Activated T-cell treated with anti-CD3 and anti-CD28 coated beads, Interleukin-2, amount 50 U/mL, for 48 hours (primary cell): ENCODE measurements at regions not wholly inside any gene's neighbourhood (a gene's known extent, or its start where the extent isn't known, plus 50 kb on each side); places are given as distances from the start of the nearest gene placed in this dataset.

ENCODE experiments used
- DNase-seq, 2 experiments: peaks; one replicate each; pipeline ENCODE4 v3.0.0-alpha.2; 2020

DNA sequence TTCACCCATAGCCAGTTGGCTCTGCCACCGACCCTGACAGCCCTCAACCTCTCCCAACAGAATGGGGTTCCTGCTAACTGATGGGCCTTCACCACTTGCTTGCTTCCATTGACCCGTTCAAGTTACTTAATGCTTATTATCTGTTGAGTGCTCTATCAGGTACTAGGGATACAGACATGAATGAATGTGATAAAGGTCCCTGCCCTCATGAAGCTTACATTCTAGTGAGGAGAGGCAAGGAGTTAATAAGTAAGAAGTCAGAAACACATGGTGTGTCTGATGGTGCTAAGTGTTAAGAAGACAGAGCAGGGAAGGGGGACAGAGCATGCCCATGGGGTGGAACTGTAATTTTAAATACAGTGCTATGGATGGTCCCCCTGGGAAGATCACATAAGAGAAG lies 107.5 kb upstream of the JUN start:
- DNase-seq: no peak

- no peak for DNase-seq
Measured at GRCh38 chr1:58893257-58893869, 109.5 kb upstream of the JUN start.

DNA sequence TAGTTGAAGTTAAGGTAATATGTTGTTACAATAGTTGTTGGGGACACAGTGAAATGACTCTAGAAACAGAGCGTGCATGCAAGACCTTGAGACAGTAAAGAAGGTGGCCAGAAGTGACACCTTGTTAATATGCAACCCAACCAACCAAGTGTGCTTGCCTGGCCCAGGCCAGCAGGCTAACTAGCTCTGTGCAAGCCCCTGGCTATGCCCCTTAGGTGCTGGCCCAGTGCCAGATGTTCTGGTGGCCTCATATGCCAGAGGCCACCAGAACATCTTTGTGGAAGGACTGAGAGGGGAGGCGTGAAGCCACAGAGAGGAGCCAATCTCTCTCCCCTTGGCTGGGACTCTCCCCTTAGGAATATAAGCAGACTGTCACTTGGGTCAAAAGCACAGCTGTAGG lies 111.2 kb upstream of the JUN start:
- no peak for DNase-seq

DNA sequence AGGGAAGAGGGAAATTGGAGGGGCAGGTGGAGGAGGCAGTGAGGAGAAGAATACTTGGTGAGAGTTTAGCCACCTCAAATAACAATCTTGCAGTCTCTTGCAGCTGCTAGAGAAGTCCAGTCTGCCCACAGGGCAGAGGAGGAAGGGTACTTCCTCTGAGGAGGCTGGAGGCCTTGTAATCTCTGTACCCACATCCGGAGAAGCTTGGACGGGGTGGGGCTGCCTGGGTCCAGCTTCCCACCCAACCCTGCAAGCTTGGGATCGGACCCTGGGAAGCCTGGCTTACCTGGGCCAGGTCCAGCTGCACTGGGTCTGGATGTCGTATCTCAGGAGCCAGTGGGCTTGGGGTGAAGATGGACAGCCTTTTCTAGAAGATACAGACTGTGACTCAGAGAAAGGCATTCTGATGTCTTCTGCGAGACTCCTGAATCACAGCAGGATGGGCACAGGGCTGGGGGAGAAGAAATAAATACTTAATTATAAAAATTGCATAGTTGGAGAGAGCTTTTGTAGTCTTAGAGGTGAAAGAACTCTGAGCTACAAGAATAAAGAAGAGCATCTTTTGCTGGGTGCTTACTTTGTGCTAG lies 111.8 kb upstream of the JUN start:
- DNase-seq: no peak

DNA sequence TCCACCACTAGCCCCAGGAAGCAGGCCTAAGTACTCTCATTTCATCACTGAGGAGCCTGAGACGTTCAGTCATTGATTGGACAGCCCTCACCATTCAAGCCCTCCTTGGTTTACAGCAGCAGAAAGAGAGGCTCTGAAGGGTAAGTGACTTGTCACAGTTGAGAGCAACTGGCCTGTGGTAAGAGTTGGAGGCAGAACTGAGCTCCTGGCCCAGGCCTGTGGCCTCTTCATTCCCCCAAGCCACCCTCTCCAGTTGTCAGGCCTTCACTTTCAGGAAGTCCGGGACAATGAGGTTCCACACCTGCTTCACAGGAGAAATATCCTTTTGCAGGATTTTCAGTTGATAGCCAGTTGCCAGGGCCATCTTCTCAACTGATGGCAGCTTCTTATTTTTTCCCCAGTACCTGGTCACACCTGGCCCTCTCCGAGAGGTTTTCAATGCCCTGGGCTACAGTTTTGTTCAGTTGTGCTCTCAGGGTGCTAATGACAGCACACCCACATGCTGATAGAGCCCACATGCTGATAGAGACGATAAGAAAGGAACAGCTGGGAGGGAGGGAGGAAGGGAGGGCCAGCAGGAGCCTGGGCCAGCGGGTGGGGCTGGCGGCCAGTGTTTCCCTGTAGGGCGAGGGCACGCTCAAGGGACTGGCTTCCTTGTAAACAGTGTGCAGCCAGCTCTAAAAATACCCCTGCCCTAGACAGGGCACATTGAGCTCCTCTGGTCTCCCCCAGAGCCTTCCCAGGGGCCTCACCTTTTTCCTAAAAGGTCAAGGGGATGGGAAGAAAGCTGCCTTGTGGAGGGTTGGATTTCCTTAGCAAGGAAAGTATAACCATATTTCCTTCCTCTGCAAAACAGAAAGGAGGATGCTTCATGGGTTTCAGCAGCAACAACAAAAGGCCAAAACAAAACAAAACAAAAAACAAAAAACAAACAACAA lies 112.7 kb upstream of the JUN start:
- no peak for DNase-seq

- DNase-seq: no peak
Measured at GRCh38 chr1:58898739-58899586, 115.1 kb upstream of the JUN start.

DNA sequence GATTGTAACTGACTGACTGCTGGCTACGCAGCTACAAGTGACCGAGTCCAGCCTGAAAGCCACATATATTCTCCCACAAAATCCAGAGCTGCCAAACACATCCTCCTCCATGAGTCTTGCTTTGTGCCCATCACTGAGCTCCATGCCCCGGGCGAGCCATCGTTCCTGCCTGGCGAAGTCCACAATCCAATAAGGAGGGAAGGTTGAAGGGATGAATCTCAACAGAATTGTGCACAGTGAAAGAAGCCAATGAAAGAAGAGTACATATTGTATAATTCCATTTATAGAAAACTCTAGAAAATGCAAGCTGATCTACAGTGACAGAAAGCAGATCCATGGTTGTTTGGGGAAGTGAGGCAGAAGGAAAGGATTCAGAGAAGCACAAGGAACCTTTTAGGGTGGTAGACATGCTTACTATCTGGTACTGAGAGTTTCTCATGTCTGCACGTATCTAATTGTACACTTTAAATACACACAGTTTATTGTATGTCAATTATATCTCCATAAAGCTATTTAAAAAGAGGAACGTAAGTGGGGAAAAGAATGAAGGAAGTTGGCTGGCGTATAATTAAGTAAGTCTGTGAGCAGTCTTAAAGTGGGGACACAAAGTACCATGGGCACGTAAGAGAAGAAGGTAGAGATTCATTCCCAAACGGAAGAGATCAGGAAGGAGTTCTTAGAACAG lies 115.9 kb upstream of the JUN start:
- DNase-seq: no peak

- DNase-seq: no peak
Measured at GRCh38 chr1:58900396-58900795, 116.5 kb upstream of the JUN start.

DNA sequence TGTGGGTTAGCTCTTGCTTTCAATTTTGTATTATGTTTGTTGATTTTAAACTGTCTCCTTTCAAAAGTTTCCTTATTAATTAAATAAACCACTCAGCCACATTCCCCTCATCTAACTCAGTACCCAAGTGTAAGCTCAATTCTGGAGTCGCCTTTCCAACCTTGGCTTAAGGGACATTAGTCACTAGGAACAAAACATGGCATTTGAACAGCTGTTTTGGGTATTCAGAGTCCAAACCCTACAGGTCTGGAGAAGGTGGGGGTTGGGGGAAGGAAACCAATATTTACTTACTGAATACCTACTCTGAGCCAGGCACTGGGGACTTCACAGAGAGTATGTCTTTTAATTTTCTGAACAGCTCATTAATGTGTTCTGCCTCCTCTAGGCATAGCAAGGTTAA lies 117.2 kb upstream of the JUN start:
- DNase-seq: no peak

DNA sequence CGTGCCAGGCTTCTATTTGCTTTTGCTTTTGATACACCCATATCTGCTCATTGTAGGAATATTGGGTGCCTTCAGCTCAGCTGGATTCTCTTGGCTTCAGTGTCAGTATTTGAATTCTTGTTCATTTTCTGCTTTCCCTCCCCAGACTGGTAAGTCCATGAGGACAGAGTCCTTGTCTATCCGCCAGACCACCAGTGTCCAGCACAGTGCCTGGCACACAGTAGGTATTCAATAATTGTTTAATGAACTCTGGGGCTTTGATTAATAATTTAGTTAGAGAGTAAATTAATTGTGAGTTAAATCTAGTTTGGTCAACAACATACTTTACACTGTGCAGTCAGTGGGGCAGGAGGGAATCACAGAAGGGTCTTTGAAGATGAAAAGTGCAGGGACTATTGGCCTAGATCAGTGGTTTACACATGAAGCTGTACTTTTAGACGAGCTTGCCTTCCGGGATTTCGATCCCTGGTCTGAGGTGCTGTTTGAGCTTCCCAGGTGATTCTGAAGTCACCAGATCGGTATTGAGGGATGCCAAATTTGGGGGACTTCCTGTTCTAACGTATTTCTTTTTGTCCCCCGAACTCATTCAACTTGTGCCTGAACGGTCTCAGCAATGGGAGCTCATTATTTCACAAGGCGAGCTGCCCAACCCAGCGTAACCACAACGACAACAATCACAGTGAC lies 119.1 kb upstream of the JUN start:
- no peak for DNase-seq

DNA sequence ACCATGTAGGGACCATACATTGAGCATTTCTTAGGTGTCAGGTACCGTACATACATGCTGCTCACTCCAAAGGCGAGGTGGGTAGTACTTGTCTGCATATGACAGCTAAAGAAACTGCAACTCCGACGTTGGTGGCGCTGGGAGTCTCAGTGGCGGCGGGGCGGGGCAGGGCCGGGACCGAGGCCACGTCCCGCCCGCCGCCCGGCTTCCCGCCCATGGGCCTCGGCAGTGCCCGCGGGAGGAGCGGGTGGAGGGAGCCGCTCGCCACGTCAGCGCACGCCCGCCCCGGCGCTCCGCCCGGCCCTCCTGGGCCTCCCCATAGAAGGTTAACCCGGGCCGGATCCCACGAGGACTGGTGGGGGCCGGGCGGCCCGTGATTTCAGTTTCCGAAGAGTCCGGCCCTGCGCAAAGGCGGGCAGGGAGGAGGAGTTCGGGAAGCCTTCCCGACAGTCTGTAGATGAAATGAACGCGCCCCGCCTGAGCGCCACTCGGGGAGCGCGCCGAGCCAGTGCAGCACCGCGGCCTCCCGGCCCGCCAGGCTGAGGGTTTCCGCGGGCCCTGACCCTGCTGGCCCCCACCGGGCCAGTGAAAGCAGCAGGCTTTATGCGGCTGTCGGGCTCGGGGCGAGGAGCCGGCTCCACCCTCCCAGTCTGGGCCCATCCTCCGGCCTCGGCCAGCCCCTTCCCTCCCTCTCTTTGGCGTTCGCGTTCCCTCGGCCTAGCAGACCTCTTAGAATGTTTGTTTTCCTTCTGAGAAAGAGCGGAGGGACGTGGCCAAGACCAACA lies 119.9 kb upstream of the JUN start:
- peak; percentile 88 to 92 for DNase-seq

DNA sequence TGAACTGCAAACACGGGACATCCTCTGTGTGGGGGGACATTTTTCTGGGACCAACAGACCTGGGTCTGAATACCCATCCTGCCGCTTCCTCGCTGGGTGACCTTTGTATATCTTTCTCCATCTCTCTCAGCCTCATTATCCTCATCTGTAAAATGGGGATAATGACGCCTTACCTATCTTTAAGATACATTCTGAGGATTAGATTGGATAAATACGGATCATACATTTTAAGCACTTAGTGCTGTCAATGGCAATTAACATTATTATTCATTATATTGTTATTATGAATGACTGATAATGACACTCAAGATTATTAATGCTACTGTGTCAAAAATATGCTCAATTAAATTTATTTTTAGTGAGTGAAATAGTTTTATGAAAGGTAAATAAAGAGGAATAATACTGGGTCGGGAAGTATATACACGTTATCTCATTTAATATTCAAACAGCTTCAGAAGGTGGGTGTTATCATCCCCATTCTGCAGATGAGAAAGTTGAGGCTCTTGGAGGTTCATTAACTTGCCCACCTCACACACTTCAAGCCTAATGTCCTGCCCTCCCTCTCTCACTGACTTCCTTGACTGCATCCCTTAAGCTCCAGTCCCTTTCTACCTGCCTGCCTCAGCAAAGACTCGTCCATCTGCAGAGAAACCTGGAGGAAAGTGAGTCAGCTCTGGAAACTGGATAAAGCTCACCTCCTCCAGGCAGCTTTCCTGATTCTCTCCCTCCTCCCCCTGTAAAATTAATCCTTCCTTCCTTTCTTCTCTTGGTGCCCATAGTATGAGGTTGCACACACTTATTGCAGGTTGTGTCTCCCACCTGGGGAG lies 120.7 kb upstream of the JUN start:
- no peak for DNase-seq

DNA sequence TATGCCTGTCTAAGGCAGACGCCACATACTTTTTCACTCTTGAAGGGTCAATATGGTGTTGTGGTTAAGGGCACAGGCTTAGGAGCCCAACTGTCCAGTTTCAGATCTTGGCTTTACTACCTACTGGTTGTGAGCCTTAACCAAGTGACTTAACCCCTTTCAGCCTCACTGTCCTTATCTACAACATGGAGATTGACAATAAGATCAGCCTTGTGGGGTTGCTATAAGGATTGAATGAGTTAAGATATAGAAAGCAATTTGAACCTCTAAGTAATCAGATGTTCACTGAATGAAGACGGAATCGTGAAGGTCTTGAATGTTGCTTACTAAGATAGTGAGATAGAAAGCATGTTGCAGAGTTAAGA lies 121.3 kb upstream of the JUN start:
- DNase-seq: no peak

DNA sequence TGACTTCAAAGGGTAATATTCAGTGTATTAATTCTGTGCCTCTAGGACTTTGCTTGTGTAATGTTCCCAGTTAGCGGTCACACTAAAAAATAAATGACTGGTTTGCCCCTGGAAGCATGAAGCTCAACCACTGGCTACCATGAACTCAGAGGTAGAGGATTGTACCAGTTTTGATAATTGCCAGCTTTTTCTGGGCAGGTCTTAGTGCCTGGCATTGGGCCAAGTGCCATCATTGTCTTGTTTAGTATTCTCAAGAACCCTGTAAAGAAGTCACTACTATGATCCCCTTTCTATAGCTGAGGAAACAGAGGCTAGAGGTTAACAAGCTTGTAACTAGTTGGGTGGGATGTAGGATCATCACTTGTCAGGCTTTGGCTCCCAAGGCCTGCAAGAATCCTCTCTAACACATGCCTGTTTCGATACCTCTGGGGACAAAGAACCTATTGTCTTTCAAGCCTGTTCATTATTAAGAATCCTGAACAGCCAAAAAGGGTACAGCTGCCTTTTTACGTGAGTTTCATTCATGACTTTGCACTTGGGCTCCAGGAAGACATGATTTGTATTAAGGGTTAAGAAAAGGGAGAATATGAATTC lies 121.9 kb upstream of the JUN start:
- no peak for DNase-seq

GRCh38 chr1:58907398-58907797 lies 123.6 kb upstream of the JUN start:
- no peak for DNase-seq

- DNase-seq: no peak
Measured at GRCh38 chr1:58908561-58909560, 125.0 kb upstream of the JUN start.

DNA sequence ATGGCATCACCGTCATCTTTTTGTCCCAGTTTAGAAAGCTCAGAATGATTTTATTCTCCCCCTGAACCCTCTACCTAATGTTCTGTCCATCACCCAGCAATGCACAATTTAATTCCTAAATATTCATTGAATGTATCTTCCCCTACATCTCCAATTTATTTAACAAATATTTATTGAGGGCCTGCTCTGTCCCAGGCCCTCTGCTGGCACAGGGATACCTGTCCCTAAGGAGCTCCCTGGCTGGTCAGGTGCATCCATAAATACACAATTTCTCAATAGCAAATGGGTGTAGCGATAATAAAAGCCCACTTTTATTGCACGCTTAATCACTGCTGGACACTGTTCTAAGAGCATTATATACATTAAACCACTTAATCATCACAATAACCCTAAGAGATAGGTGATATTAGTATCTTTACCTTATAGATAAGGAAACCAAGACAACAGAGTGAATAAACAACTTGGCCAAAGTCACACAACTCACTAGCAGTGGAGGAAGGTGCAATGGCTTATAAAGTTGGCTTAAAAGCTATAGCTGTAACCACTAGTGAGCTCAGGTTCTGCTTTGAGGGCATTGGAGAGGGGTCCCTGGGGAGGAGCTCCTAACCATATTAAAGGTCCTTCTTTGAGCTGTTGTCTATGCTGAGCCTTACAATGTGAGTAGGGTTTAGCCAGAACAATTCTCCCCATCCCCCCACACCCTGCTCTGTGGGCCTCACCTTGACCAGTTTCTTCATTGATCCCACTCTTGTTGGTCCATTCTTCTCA lies 126.3 kb upstream of the JUN start:
- DNase-seq: no peak
